ENCODE measurements at regions not wholly inside any gene's neighbourhood (a gene's known extent, or its start where the extent isn't known, plus 50 kb on each side); places are given as distances from the start of the nearest gene placed in this dataset.
"Not testable (repeated sequence)": the region's sequence is repeated elsewhere in the genome, so short reads cannot be mapped to it uniquely, and the experiment has no call there.

- no peak for DNase-seq (ENCODE audit: low read depth)
- H3K4me3 ChIP-seq (ENCODE audit: low read depth, low read length), result no peak overlapping the region
- TF ChIP-seq CTCF (IDR thresholded peaks at IDR 0.05; ENCODE audit: insufficient read depth, low read depth, low read length), result no peak
Measured at GRCh38 chr6:135622081-135622480, 124.5 kb upstream of the AHI1 start.

GRCh38 chr6:135623979-135624378, 126.4 kb upstream of the AHI1 start:
- DNase-seq (ENCODE audit: low read depth), result no peak
- no peak for TF ChIP-seq CTCF (IDR thresholded peaks at IDR 0.05; ENCODE audit: insufficient read depth, low read depth, low read length)
- H3K4me3 ChIP-seq (ENCODE audit: low read depth, low read length), result no peak overlapping the region

GRCh38 chr6:135624402-135625295, 127.1 kb upstream of the AHI1 start:
- peak; percentile 49 for DNase-seq (ENCODE audit: low read depth)
- H3K4me3 ChIP-seq (ENCODE audit: low read depth, low read length), result no peak overlapping the region
- TF ChIP-seq CTCF (IDR thresholded peaks at IDR 0.05; ENCODE audit: insufficient read depth, low read depth, low read length), result no peak

- H3K4me3 ChIP-seq (ENCODE audit: low read depth, low read length); DNase-seq (ENCODE audit: low read depth): not testable (repeated sequence)
Measured at GRCh38 chr6:135626001-135626400, 128.5 kb upstream of the AHI1 start.

- no peak for TF ChIP-seq CTCF (IDR thresholded peaks at IDR 0.05; ENCODE audit: insufficient read depth, low read depth, low read length)
- no peak for DNase-seq (ENCODE audit: low read depth)
Measured at GRCh38 chr6:135627092-135627715, 129.7 kb upstream of the AHI1 start.

GRCh38 chr6:135630789-135631376, 133.3 kb upstream of the AHI1 start:
- no peak for DNase-seq (ENCODE audit: low read depth)
- no peak overlapping the region for H3K4me3 ChIP-seq (ENCODE audit: low read depth, low read length)
- TF ChIP-seq CTCF (IDR thresholded peaks at IDR 0.05; ENCODE audit: insufficient read depth, low read depth, low read length), result no peak

More at GRCh38 chr6:135627092-135627715, 129.7 kb upstream of the AHI1 start:
- no peak overlapping the region for H3K4me3 ChIP-seq (ENCODE audit: low read depth, low read length)

GRCh38 chr6:135631821-135632220, 134.3 kb upstream of the AHI1 start:
- TF ChIP-seq CTCF (IDR thresholded peaks at IDR 0.05; ENCODE audit: insufficient read depth, low read depth, low read length), result no peak
- DNase-seq (ENCODE audit: low read depth), result no peak
- H3K4me3 ChIP-seq (ENCODE audit: low read depth, low read length), result no peak overlapping the region

Data from fibroblast of villous mesenchyme (primary cell).